TTC549 (cell line): ENCODE measurements at regions not wholly inside any gene's neighbourhood (a gene's known extent, or its start where the extent isn't known, plus 50 kb on each side); places are given as distances from the start of the nearest gene placed in this dataset.
"Not testable (repeated sequence)": the region's sequence is repeated elsewhere in the genome, so short reads cannot be mapped to it uniquely, and the experiment has no call there.

Source experiments
- FAIRE-seq: peaks from 2 replicates; lab custom pipeline; 2012; peaks lifted over from hg19 to GRCh38; lab: Jason Lieb, UNC

DNA sequence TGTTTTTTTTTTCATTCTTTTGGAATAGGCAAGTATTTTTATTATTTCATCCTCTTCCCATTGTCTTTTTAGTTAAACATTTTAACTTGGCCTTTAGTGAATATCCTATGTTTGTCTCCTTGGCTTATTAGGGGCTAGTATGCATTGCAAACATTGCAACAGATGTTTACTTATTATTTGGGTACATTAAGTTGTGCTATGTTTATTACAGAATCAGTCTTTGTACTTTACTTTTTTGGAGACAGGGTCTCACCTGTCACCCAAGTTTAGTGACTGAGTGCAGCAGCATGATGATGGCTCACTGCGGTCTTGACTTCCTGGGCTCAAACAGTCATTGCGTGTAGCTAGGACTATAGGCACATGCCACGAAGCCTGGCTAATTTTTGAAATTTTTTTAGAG is 51.1 kb upstream of the NUDT6 start:
- FAIRE-seq: no peak

DNA sequence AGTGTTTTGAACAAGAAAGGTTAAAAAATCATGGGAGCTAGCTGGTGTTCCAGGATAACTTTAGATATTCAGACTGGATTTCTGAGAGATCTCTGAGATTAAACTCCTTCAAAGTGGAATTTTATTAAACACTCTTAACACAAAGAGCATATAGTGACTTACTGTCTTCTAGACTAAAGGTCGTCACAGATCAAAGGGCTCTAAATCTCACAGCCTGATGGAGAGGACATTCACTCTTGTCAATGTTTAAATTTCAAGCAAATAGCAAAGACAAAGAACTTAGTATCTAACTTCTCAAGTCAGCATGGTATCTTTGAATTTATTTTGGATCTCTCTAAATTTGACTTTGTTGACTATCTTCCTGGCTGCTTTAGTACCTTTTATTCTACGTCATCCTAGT is 53.7 kb upstream of the NUDT6 start:
- no peak for FAIRE-seq

DNA sequence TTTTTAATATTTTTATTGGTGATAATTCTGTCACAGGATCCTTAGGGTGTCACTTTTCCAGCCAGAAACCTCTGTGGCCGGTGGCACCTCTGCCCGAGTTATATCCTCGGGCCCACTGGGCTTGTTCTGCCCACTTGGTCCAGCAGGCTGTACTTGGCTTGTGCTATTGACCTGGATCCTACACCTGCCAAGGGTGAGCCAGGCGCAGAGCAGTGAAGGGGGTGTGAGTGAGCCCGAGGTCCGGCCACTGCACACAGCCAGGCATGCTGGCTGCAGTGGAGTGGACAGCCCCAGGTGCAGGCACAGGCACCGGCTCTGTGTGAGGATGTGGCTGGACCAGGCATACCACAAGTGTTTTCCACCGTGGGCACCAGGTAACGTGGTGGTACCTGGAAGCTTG is 54.7 kb upstream of the NUDT6 start:
- no peak for FAIRE-seq

DNA sequence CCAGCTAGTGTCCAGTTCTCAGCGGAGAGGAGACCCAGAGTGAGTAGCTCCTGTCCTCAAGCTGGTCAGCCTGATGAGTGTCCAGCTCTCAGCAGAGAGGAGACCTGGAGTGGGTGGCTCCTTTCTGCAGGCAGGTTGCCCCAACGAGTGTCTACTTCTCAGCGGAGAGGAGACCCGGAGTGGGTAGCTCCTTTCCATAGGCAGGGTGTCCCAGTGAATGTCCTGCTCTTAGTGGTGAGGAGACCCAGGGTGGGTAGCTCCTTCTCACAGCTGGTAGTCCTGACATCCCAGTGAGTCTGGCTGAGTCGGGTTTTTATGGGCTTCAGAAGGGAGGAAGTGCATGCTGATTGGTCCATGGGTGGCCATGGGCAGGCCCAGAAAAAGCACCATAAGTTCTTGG is 55.7 kb upstream of the NUDT6 start:
- no peak for FAIRE-seq

DNA sequence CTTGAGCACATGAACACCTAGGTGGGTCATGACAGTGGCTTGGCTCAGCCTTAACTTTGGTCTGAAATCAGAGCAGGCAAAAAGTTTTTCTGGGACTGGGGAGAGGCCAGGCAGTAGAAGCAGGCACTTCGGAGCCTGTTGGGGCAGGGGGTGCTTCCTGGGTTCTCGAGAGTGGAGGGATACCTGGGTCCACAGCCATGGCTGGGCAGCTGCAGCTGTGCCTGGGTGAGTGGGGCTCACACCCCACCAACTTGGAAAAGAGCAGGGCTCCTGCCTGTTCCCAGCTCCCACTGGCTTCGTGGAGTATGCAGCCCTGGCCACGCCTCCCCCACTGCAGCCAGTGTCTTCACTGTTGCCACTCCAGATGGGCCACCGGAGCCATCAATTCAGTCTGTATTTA is 56.4 kb upstream of the NUDT6 start:
- no peak for FAIRE-seq

DNA sequence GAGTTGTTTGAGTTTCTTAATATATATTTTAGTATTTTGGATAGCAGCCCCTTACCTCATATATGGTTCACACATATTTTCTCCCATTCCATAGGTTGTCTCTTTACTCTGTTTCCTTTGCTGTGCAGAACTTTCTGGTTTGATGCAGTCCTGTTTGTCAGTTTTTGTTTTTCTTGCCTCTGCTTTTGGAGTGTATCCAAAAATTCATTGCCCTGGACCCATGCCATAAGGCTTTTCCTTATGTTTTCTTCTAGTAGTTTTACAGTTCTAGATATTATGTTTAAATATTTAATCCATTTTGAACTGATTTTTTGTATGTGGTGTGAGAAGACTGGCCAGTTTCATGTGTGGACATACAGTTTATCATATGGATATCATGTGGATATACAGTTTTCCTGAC is 58.5 kb upstream of the NUDT6 start:
- FAIRE-seq: no peak

DNA sequence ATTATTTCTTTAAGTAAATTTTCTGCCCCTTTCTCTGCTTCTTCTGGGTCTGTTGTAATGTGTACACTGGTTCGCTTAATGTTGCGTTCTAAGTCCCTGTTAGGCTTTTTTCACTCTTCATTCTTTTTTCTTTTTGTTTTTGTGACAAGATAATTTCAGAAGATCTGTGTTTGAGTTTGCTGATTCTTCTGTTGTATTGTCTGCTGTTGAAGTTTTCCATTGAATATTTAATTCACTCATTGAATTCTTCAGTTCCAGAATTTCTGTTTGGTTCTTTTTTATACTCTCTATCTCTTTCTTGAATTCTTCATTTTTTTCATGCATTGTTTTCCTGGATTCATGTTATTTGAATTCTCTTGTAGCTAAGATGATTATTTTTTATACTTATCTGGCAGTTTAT is 66.3 kb upstream of the NUDT6 start:
- no peak for FAIRE-seq

DNA sequence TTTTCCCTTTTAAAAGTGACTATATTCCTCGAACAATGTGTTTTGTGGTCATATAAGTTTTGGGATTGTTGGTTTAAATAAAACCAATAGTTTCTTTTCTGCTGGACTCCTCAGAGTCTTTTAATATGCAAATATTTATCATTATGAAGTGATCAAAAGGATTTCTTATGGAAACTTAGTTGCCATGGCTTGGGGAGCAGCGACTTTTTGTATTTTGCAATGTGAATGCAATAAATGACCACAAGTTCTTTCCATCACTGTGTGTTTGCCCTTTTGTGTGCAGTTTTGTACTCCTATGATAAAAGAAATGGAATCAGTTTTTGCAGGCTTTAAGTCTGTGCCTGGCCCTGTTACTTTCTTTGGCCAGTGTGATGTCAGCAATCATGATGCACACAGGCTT is 68.5 kb upstream of the NUDT6 start:
- FAIRE-seq: no peak

DNA sequence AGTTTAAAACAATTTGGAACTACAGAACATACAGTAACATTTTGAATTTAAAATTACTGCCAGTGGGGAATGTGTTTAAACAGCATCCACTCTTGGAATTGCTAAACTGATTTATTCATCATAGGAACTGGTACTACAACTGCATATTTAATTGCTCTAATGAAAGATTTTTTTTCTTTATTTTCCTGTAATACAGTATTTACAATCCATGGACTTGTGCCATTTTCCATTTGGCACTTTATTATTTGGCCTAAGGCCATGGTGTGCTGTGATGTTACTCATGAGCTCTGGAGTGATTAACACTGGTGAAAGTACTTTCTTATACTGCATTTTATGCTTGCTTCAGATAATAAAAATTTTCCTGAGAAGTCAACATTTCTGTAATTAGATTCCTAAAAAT is 69.7 kb upstream of the NUDT6 start:
- FAIRE-seq: no peak

DNA sequence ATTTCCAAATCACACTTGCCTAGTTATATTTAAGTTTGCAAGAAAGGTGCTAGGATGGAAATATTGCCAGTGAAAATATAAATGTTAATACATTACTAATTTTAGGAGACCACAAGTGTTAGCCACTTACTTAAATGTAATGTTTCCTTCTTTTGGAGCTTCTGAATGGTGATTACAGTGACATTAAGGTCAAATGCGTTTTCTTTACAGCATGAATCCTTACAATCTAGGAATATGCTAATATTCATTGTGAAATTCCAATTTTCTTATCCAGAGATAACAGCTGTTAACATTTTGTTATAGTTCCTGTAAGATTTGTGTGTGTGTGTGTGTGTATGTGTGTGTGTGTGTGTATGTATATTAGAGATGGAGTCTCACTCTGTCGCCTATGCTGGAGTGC is 70.2 kb upstream of the NUDT6 start:
- FAIRE-seq: no peak

DNA sequence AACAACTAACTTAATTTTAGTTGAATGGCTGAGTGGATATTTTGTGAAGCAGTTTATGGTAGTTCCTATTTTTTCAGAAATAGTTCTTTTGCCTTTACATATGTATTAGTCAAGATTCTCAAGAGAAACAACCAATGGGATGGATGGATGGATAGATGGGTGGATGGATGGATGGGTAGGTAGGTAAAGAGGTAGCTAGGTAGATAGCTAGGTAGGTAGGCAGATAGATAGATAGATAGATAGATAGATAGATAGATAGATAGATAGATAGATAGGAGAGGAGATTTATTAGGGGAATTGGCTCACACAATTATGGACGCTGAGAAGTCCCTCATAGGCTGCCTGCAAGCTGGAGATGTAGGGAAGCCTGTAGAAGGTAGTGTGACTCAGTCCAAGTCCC is 74.0 kb upstream of the NUDT6 start:
- FAIRE-seq: no peak

DNA sequence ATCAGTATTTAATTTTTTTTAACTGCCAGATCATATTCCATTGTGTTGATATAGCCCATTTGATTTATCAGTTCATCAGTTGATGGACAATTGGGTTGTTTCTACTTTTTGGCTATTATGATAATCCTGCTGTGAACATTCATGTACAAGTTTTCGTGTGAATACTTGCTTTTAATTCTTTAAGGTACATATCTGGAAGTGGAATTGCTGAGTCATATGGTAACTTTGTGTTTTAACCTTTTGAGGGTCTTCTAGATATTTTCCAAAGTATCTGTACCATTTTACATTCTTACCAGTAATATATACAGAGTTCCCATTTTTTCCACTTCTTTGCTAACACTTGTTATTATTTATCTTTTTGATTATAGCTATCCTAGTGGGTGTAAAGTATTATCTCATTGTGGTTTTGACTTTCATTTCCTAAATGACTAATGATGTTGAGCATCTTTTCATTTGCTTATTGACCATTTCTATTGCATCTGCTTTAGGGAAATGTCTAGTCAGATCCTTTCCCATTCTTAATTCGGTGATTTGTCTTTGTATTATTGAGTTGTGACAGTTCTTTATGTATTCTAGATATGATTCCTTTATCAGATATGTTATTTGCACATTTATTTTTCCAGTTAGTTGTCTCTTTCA is 75.2 kb upstream of the NUDT6 start:
- FAIRE-seq: no peak

DNA sequence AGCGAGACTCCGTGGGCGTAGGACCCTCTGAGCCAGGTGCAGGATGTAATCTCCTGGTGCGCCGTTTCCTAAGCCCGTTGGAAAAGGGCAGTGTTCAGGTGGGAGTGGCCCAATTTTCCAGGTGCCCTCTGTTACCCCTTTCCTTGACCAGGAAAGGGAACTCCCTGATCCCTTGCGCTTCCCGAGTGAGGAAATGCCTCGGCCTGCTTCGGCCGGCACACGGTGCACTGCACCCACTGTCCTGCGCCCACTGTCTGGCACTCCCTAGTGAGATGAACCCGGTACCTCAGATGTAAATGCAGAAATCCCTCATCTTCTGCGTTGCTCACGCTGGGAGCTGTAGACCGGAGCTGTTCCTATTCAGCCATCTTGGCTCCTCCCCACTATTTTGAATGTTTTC is 81.7 kb upstream of the NUDT6 start:
- not testable (repeated sequence) for FAIRE-seq

DNA sequence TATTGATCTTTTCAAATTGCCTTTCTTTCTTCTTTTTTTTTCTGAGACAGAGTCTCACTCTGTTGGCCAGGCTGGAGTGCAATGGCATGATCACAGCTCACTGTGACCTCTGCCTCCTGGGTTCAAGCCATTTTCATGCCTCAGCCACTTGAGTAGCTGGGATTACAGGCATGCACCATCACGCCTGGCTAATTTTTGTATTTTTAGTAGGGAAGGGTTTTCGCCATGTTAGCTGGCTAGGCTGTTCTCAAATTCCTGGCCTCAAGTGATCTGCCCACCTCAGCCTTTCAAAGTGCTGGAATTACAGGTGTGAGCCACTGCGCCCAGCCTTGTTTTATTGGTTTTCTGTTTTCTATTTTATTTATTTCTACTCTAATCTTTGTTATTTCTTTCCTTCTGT is 82.7 kb upstream of the NUDT6 start:
- not testable (repeated sequence) for FAIRE-seq

DNA sequence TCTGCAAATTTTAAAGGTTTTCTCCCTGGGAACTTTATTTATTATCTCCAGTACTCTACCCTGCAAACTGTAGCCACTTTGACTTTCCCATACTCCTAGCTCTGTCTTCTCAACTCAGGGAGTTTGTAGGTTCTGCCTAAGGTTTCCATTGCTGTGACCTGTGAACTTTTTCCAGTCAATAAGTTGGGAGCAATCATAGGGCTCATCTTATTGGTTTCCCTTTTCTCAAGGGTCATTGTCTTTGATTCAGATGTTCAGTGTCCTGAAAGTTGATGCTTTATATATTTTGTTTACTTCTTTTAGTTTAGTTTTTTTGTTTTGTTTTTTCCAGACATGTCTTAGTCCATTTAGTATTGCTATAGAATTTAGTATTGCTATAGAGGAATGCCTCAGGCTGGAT is 85.3 kb upstream of the NUDT6 start:
- FAIRE-seq: no peak

DNA sequence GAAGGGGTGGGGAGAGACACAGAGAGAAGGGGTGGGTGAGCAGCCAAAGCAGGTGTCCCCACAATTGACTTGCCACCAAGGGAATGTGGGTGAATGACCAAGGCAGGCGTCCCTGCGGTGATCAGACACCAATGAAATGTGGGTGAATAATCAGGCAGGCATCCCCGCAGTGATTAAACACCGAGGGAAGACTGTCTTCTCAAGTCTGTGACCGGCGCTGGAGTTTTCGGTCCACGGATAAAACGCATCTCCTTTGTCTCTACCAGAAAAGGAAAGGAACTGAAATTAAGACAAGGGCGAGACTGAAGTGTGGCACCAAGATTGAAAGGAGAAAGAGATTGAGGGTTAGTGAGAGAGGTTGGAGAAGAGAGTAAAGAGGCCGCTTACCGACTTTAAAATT is 90.0 kb upstream of the NUDT6 start:
- not testable (repeated sequence) for FAIRE-seq

DNA sequence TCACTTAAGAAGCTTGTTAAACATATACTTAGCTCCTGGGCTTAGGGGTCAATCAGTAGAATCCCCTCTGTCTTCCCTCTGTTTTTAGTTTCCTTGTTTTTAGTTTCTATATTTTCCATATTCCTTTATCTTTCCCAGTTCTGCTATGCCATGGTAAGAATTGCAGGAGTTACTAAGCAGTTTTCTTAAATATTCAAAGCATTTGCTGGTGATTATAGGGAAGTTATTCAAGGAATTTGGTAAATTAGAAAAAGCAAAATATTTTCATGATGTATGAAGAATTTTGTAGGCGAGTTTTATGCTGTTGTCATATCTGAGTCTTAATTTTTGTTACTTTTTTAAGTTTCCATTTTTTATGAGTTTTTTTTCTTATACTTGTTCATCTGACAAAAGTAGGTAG is 91.6 kb upstream of the NUDT6 start:
- FAIRE-seq: no peak

DNA sequence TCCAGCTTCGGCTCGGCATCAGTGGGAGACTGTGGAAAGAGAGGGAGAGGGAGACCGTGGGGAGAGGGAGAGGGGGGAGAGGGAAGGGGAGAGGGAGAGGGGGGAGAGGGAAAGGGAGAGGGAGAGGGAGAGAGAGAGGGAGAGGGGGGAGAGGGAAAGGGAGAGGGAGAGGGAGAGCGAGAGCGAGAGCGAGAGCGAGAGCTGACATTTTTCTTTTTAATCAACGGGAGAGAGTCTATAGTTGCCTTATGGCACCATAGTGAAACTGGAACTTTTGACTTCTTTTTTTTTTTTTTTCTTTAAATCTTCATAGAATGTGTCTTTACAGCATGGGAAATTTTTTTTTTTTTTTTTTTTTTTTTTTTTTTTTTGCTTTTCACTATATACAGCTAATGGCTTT is 94.7 kb upstream of the NUDT6 start:
- no peak for FAIRE-seq

DNA sequence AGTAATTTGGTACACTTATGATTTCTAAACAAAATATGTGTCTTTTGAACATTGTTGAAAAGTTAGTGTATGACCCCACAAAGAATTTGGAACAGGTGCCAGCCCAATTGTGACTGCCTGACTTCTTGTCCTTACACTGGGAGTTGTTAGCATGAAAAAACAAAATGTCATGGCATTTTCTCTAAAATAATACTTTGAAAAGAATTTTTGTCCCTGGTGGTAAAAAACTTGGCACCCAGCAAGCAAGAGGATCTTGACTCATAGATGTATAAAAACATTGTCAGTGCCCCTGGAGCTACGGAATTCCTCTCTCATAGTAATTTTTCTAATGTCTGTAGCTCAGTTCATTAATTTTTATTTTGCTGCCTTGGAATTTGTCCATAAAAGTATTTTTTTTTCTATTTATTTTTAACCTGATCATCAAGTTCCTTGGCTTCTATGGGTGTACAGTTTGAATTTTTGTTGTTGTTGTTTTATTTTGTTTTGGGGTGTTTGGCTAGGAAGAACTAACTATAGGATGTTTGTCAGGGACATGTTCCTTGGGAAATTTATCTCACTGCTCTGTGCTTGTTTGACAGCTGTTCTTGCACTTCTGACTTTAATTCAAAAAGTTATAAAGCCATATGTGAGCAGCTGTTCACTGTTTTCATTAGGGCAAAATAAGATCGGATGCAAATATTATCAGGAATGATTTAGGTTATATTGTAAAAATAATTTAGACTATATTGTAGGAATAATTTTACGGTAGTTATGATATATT is 95.4 kb upstream of the NUDT6 start:
- no peak for FAIRE-seq

DNA sequence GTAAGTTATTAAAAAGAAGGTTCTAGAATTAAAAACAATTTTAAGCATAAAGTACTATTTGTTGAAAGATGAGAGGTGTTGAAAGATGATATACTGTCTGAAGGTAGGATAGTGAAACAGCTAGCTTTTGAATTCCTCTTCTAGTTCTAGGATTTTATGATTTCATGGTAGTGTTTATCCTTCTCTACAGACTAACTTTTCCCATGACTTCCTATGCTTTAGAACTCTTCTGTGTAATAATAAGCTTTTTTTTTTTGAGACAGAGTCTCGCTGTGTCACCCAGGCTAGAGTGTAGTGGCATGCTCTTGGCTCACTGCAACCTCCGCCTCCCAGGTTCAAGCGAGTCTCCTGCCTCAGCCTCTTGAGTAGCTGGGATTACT is 96.0 kb upstream of the NUDT6 start:
- no peak for FAIRE-seq

DNA sequence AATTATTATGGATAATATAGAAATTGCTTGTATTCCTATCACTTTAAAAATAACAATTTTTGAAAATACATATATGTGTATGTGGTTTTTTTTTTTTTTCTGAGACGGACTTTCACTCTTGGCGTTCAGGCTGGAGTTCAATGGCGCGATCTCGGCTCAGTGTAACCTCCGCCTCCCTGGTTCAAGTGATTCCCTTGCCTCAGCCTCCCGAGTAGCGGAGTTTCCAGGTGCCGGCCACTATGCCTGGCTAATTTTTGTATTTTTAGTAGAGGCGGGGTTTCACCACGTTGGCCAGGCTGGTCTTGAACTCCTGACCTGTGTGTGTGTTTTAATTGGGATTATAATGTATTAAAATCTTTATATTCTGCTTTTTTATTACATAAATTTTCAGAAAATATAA is 97.9 kb upstream of the NUDT6 start:
- FAIRE-seq: no peak

DNA sequence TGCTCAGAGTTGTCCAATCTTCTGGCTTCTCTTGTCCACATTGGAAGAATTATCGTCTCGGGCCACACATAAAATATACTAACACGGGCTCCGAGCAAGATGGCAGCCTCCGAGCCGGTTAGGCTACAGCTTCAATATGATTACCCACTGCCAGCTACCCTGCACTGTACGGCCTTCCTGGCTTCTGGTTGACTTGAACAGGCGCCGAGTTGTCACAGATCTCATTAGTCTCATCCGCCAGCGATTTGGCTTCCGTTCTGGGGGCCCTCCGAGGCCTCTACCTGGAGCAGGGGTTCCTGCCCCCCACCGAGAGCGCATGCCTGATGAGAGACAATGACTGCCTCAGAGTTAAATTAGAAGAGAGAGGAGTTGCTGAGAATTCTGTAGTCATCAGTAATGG is 101.2 kb upstream of the NUDT6 start:
- no peak for FAIRE-seq

DNA sequence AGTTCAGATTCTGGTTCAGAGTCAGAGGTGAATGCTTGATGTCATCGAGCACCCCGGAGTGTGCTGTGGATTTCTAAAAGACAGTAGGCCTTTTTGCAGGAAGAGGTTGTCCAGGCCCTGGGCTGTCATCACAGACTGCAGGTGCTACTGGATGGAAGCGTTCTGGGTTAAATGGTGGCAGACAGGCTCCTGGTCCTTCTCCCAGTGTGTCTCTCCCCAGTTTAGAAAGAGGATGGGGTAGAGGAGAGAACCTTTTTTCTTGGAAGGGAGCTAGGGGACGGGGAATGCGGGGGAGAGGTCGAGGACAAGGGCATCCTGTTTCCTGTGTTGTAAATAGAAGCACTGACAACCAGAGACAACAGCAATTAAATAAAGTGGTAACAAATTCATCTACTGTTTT is 102.3 kb upstream of the NUDT6 start:
- no peak for FAIRE-seq

DNA sequence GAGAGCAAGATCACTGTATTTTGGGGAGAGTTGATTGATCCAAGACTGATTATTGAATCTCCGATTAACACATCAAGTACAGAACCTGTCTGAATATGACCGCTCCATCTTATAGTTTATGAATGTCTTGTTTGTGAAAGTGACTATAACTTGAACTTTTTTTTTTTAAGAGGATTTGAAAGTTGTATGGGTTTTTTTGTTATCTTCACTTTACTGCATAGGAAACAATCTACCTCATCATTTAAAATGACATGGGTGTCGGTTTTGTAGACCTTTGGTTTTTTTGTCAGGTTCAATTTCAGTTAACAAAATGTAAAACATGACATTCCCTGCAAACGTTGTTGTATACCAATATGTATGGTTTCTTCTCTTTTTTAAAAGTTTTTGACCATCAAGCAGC is 103.0 kb upstream of the NUDT6 start:
- no peak for FAIRE-seq

DNA sequence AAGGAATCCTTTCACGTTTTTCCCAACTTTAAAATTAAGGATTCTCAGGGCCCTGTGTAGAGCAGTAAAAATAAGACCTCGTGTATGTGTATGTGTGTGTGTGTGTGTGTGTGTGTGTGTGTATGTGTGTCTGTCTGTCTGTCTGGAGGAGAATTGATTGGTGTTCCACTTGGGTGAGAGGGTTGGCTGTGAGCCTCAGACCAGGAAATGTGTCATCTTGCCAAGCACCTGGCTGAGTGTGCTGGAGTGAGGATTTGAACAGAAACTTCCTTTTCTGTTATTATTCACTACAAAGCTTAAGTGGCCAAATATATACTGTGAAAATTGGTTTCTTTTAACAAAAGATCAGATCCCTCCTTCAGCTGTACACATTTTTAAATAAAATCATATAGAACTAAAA is 103.6 kb upstream of the NUDT6 start:
- not testable (repeated sequence) for FAIRE-seq
